ENCODE measurements at regions not wholly inside any gene's neighbourhood (a gene's known extent, or its start where the extent isn't known, plus 50 kb on each side); places are given as distances from the start of the nearest gene placed in this dataset.

- TF ChIP-seq REST (IDR thresholded peaks at IDR 0.05; ENCODE audit: insufficient read depth in 1 of 2, low read depth in 2 of 2, low read length in 1 of 2) (no peak), SIN3A (IDR thresholded peaks at IDR 0.05; ENCODE audit: borderline replicate concordance, insufficient read depth, low read depth, low read length) (no peak), CTCF (IDR thresholded peaks at IDR 0.05) (no peak)
- DNase-seq (ENCODE audit: low read depth, low spot score): no peak
- H3K27me3 ChIP-seq (ENCODE audit: control insufficient read depth, insufficient read depth, low read length): no peaks in the 10 kb centered on the region; the same call in 1 of the 2 replicates
These were observed 184.2 kb upstream of the RAB4A start for GRCh38 chr1:229086686-229087085.

GRCh38 chr1:229087339-229087738 is 183.6 kb upstream of the RAB4A start:
- no TSS peak for BruUV-seq (replicated peaks)
- no peak; the same call in 1 of the 2 replicates for ATAC-seq
- in situ Hi-C loops (cut with HindIII; ENCODE audit: low pct_unique_long_range_greater_than_20kb, low sequenced_read_pairs) (no loop called here), intact Hi-C loops (cut with micrococcal nuclease; ENCODE audit: unreplicated experiment) (no loop called here)
- ChIA-PET CTCF (no interaction called here), POLR2A (no interaction called here)
- no peak overlapping the region for H3K4me3 ChIP-seq (ENCODE audit: low read depth in 2 of 2, low read length in 2 of 2)
- H3K4me1 ChIP-seq (ENCODE audit: control insufficient read depth, insufficient read depth, low read length): no peaks in the 10 kb centered on the region
- H3K27ac ChIP-seq (ENCODE audit: low read length): no peak overlapping the region
- H3K36me3 ChIP-seq (ENCODE audit: control insufficient read depth, insufficient read depth, low read length): no peaks in the 10 kb centered on the region
- H3K9me3 ChIP-seq (ENCODE audit: control insufficient read depth, insufficient read depth, low read depth, low read length): peaks cover 9% of the 10 kb centered on the region; the same call in 1 of the 2 replicates
- no peak for DNase-seq (ENCODE audit: low read depth, low spot score)
- no peak for TF ChIP-seq REST (IDR thresholded peaks at IDR 0.05; ENCODE audit: insufficient read depth in 1 of 2, low read depth in 2 of 2, low read length in 1 of 2)
- TF ChIP-seq TCF7L2 (IDR thresholded peaks at IDR 0.05; ENCODE audit: low read depth, low read length): no peak
- TF ChIP-seq CTCF (IDR thresholded peaks at IDR 0.05): no peak
- TF ChIP-seq SIN3A (IDR thresholded peaks at IDR 0.05; ENCODE audit: borderline replicate concordance, insufficient read depth, low read depth, low read length): no peak
- TF ChIP-seq POLR2AphosphoS5 (IDR thresholded peaks at IDR 0.05; ENCODE audit: low read depth, low read length): no peak
- H3K27me3 ChIP-seq (ENCODE audit: control insufficient read depth, insufficient read depth, low read length): no peaks in the 10 kb centered on the region; the same call in 1 of the 2 replicates

More at GRCh38 chr1:229086686-229087085, 184.2 kb upstream of the RAB4A start:
- no peaks in the 10 kb centered on the region for H3K36me3 ChIP-seq (ENCODE audit: control insufficient read depth, insufficient read depth, low read length)
- intact Hi-C loops (cut with micrococcal nuclease; ENCODE audit: unreplicated experiment): no loop called here
- H3K4me1 ChIP-seq (ENCODE audit: control insufficient read depth, insufficient read depth, low read length): no peaks in the 10 kb centered on the region
- in situ Hi-C loops (cut with HindIII; ENCODE audit: low pct_unique_long_range_greater_than_20kb, low sequenced_read_pairs): no loop called here
- peaks cover 9% of the 10 kb centered on the region; the same call in 1 of the 2 replicates for H3K9me3 ChIP-seq (ENCODE audit: control insufficient read depth, insufficient read depth, low read depth, low read length)
- no peak for ATAC-seq
- no TSS peak for BruUV-seq (replicated peaks)
- CTCF ChIA-PET: no interaction called here
- POLR2A ChIA-PET: no interaction called here
- no peak overlapping the region for H3K27ac ChIP-seq (ENCODE audit: low read length)
- H3K4me3 ChIP-seq (ENCODE audit: low read depth in 2 of 2, low read length in 2 of 2): no peak overlapping the region

All from Panc1 (cell line).